ENCODE measurements at regions not wholly inside any gene's neighbourhood (a gene's known extent, or its start where the extent isn't known, plus 50 kb on each side); places are given as distances from the start of the nearest gene placed in this dataset.
"Not testable (repeated sequence)": the region's sequence is repeated elsewhere in the genome, so short reads cannot be mapped to it uniquely, and the experiment has no call there.

GRCh38 chrX:40893251-40893910 lies 158.0 kb upstream of the MED14 start:
- CTCF ChIA-PET: no interaction called here
- DNase-seq (ENCODE audit: extremely low spot score): no peak
- POLR2A ChIA-PET: no interaction called here
- TF ChIP-seq, protein P1, sequence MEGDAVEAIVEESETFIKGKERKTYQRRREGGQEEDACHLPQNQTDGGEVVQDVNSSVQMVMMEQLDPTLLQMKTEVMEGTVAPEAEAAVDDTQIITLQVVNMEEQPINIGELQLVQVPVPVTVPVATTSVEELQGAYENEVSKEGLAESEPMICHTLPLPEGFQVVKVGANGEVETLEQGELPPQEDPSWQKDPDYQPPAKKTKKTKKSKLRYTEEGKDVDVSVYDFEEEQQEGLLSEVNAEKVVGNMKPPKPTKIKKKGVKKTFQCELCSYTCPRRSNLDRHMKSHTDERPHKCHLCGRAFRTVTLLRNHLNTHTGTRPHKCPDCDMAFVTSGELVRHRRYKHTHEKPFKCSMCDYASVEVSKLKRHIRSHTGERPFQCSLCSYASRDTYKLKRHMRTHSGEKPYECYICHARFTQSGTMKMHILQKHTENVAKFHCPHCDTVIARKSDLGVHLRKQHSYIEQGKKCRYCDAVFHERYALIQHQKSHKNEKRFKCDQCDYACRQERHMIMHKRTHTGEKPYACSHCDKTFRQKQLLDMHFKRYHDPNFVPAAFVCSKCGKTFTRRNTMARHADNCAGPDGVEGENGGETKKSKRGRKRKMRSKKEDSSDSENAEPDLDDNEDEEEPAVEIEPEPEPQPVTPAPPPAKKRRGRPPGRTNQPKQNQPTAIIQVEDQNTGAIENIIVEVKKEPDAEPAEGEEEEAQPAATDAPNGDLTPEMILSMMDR (IDR thresholded peaks at IDR 0.05; ENCODE audit: control extremely low read depth, extremely low read depth, low read depth, missing control alignments): no peak

- no peak for DNase-seq (ENCODE audit: extremely low spot score)
- POLR2A ChIA-PET: no interaction called here
- CTCF ChIA-PET: no interaction called here
Observed at GRCh38 chrX:40895246-40895645, 159.9 kb upstream of the MED14 start.

GRCh38 chrX:40897718-40898270 lies 162.5 kb upstream of the MED14 start:
- CTCF ChIA-PET: interaction anchor here (1.3 kb wide), 1 partner anchor 19 kb away, joined by 3 read pairs; no protein-coding TSS in a partner anchor

More at GRCh38 chrX:40895246-40895645, 159.9 kb upstream of the MED14 start:
- TF ChIP-seq, protein P1 (IDR thresholded peaks at IDR 0.05; ENCODE audit: control extremely low read depth, extremely low read depth, low read depth, missing control alignments): no peak

DNA sequence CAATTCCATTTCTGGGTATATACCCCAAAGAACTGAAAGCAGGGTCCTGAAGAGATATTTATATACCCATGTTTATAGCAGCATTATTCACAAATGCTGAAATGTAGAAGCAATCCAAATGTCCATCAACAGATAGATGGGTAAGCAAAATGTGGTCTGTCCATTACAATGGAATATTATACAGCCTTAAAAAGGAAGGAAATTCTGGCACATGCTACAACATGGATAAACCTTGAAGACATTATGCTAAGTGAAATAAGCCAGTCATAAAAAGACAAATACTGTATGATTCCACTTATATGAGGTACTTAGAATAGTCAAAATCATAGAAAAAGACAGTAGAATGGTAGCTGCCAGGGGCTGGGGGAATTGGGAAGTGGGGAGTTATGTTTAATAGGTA lies 169.4 kb upstream of the MED14 start:
- DNase-seq (ENCODE audit: extremely low spot score); CTCF ChIA-PET; POLR2A ChIA-PET: not testable (repeated sequence)

More at GRCh38 chrX:40897718-40898270, 162.5 kb upstream of the MED14 start:
- TF ChIP-seq, protein P1 (IDR thresholded peaks at IDR 0.05; ENCODE audit: control extremely low read depth, extremely low read depth, low read depth, missing control alignments): no peak
- no peak for DNase-seq (ENCODE audit: extremely low spot score)
- POLR2A ChIA-PET: no interaction called here

GRCh38 chrX:40908026-40908425 lies 172.7 kb upstream of the MED14 start:
- ChIA-PET CTCF (no interaction called here), POLR2A (no interaction called here)
- no peak for DNase-seq (ENCODE audit: extremely low spot score)
- TF ChIP-seq, protein P1 (IDR thresholded peaks at IDR 0.05; ENCODE audit: control extremely low read depth, extremely low read depth, low read depth, missing control alignments): no peak

GRCh38 chrX:40908857-40909475 lies 173.6 kb upstream of the MED14 start:
- ChIA-PET POLR2A (no interaction called here), CTCF (no interaction called here)
- TF ChIP-seq, protein P1 (IDR thresholded peaks at IDR 0.05; ENCODE audit: control extremely low read depth, extremely low read depth, low read depth, missing control alignments): no peak
- DNase-seq (ENCODE audit: extremely low spot score): no peak

DNA sequence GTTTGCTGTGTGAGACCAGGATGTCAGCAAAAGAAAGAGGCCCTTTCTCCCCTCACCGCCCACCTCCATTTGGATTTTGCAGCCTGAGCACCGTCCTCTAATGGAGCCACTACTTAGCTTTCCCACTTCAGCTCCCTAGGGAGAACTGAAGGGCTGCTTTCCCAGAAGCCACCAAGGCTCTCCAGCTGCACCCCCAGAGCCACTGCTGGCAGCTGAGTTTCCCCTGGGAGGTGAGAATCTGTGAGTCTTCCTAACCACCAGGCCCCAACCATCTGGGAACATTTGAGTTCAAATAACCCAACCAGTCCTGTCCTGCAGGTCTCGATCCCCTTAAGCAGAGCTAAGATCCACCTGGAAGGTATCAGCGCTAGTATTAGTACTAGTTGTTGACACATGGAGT lies 173.1 kb upstream of the USP9X start:
- ChIA-PET CTCF (no interaction called here), POLR2A (no interaction called here)
- TF ChIP-seq, protein P1 (IDR thresholded peaks at IDR 0.05; ENCODE audit: control extremely low read depth, extremely low read depth, low read depth, missing control alignments): no peak

More for the DNA sequence above, 173.1 kb upstream of the USP9X start:
- DNase-seq (ENCODE audit: extremely low spot score): no peak

All from GM10248 (cell line).